Esophagus squamous epithelium (tissue), 4 donors: ENCODE measurements at regions not wholly inside any gene's neighbourhood (a gene's known extent, or its start where the extent isn't known, plus 50 kb on each side); places are given as distances from the start of the nearest gene placed in this dataset.
"Not testable (repeated sequence)": the region's sequence is repeated elsewhere in the genome, so short reads cannot be mapped to it uniquely, and the experiment has no call there.

Source experiments
- POLR2A ChIP-seq, 4 donors: fragments of 450-650 bp; IDR thresholded peaks; one replicate each; pipeline ENCODE4 v1.6.1; 2017; ENCODE audit warnings: antibody characterized with exemption in 4 of 4, mild to moderate bottlenecking in 4 of 4, moderate library complexity in 3 of 4
- TF ChIP-seq, protein P1 (sequence below), 6 experiments: fragments of 450-650 bp in 4 of 6; fragments of 200-600 bp in 2 of 6; sonication (generic) in 2 of 6; IDR thresholded peaks; one replicate each; pipeline ENCODE4 v1.5.1; 2016 to 2019; ENCODE audit warnings: antibody characterized with exemption in 6 of 6, mild to moderate bottlenecking in 4 of 6, moderate library complexity in 4 of 6

- TF ChIP-seq, protein P1, sequence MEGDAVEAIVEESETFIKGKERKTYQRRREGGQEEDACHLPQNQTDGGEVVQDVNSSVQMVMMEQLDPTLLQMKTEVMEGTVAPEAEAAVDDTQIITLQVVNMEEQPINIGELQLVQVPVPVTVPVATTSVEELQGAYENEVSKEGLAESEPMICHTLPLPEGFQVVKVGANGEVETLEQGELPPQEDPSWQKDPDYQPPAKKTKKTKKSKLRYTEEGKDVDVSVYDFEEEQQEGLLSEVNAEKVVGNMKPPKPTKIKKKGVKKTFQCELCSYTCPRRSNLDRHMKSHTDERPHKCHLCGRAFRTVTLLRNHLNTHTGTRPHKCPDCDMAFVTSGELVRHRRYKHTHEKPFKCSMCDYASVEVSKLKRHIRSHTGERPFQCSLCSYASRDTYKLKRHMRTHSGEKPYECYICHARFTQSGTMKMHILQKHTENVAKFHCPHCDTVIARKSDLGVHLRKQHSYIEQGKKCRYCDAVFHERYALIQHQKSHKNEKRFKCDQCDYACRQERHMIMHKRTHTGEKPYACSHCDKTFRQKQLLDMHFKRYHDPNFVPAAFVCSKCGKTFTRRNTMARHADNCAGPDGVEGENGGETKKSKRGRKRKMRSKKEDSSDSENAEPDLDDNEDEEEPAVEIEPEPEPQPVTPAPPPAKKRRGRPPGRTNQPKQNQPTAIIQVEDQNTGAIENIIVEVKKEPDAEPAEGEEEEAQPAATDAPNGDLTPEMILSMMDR (IDR thresholded peaks at IDR 0.05), result not testable (repeated sequence)
- not testable (repeated sequence) for TF ChIP-seq POLR2A (IDR thresholded peaks at IDR 0.05)
These were observed 56.1 kb upstream of the UXT start for GRCh38 chrX:47715078-47715477.
